ENCODE measurements at regions not wholly inside any gene's neighbourhood (a gene's known extent, or its start where the extent isn't known, plus 50 kb on each side); places are given as distances from the start of the nearest gene placed in this dataset.

GRCh38 chr1:208604295-208604694 is 360.1 kb upstream of the PLXNA2 start:
- TF ChIP-seq CTCF (IDR thresholded peaks at IDR 0.05; ENCODE audit: poor library complexity, severe bottlenecking): no peak
- TF ChIP-seq EZH2 (IDR thresholded peaks at IDR 0.05; ENCODE audit: borderline replicate concordance, insufficient read depth, low read length, poor library complexity, severe bottlenecking): no peak
- no peak for TF ChIP-seq RAD21 (conservative IDR thresholded peaks at IDR 0.05)
- no peak for TF ChIP-seq EP300 (conservative IDR thresholded peaks at IDR 0.05; ENCODE audit: poor library complexity, severe bottlenecking)
- TF ChIP-seq POLR2AphosphoS5 (IDR thresholded peaks at IDR 0.05): no peak
- TF ChIP-seq REST (IDR thresholded peaks at IDR 0.05; ENCODE audit: borderline replicate concordance): no peak
- no peak for TF ChIP-seq TAF1 (IDR thresholded peaks at IDR 0.05; ENCODE audit: low read depth)
- no peak for TF ChIP-seq SMC3 (conservative IDR thresholded peaks at IDR 0.05; ENCODE audit: poor library complexity)
